GM12891 (cell line): ENCODE measurements at regions not wholly inside any gene's neighbourhood (a gene's known extent, or its start where the extent isn't known, plus 50 kb on each side); places are given as distances from the start of the nearest gene placed in this dataset.
A peak's percentile ranks its signal among the peaks of the same experiment; 100 is the strongest.

Source experiments
- DNase-seq: peaks from one replicate; pipeline ENCODE4 v3.0.0; 2011; ENCODE audit warnings: low spot score; ENCODE audit not compliant: insufficient read length
- FAIRE-seq: peaks from 2 replicates; lab custom pipeline; 2011; peaks lifted over from hg19 to GRCh38; lab: Jason Lieb, UNC
- PAX5 ChIP-seq: IDR thresholded peaks from 2 replicates; pipeline ENCODE4 v1.6.1; 2011; ENCODE audit warnings: low read length, moderate library complexity, mild to moderate bottlenecking; ENCODE audit not compliant: insufficient read depth, severe bottlenecking
- POLR2A ChIP-seq: IDR thresholded peaks from 2 replicates; pipeline ENCODE4 v1.6.1; 2011; ENCODE audit warnings: low read depth, low read length, control low read depth
- POLR2AphosphoS5 ChIP-seq: IDR thresholded peaks from 2 replicates; pipeline ENCODE4 v1.6.1; 2011; ENCODE audit warnings: low read depth, low read length, control low read depth
- POU2F2 ChIP-seq: IDR thresholded peaks from 2 replicates; pipeline ENCODE4 v1.6.1; 2011; ENCODE audit warnings: low read depth, mild to moderate bottlenecking, control low read depth, low read length, moderate library complexity
- SPI1 ChIP-seq: IDR thresholded peaks from 2 replicates; pipeline ENCODE4 v1.6.1; 2011; ENCODE audit warnings: low read depth, low read length, control low read depth
- TAF1 ChIP-seq: IDR thresholded peaks from 2 replicates; pipeline ENCODE4 v1.6.1; 2011; ENCODE audit warnings: low read depth, low read length, control low read depth

GRCh38 chr6:94300424-94301144, 881.2 kb upstream of the EPHA7 start:
- DNase-seq (no peak), FAIRE-seq (no peak)
- TF ChIP-seq POU2F2 (no peak), SPI1 (no peak), TAF1 (no peak), POLR2AphosphoS5 (no peak), PAX5 (no peak), POLR2A (no peak)

GRCh38 chr6:94289131-94289530, 869.8 kb upstream of the EPHA7 start:
- no peak for DNase-seq
- TF ChIP-seq POU2F2 (no peak), PAX5 (no peak), SPI1 (no peak), POLR2AphosphoS5 (no peak), POLR2A (no peak), TAF1 (no peak)
- no peak for FAIRE-seq

DNA sequence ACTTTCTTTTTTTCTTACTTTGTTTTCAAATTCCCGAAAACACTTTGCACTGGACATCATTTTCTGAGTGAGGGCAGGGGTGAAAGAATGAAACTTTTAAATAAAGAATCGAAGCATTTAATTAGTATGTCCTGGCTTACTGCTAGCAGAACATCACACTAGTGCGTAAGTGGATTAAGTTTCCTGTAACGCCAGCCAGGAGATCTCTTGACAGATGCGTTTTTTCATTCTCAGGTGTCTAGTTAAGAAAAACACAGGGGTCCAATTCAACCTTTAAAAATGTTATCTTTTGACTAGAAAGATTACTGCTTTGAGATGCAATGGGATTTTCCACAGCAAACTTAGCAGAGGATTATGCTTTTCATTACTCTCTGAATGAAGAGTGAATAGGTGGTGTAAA, 858.8 kb upstream of the EPHA7 start:
- DNase-seq (no peak), FAIRE-seq (no peak)
- TF ChIP-seq POLR2AphosphoS5 = no peak
- no peak for TF ChIP-seq POU2F2
- no peak for TF ChIP-seq PAX5
- no peak for TF ChIP-seq TAF1
- no peak for TF ChIP-seq POLR2A
- no peak for TF ChIP-seq SPI1

GRCh38 chr6:94272327-94272726, 853.0 kb upstream of the EPHA7 start:
- DNase-seq (no peak), FAIRE-seq (no peak)
- no peak for TF ChIP-seq PAX5
- TF ChIP-seq POU2F2 = no peak
- TF ChIP-seq SPI1 = no peak
- TF ChIP-seq POLR2AphosphoS5 = no peak

- FAIRE-seq (no peak), DNase-seq (no peak)
- TF ChIP-seq POLR2AphosphoS5 (no peak), TAF1 (no peak), POLR2A (no peak), SPI1 (no peak), PAX5 (no peak), POU2F2 (no peak)
Observed at GRCh38 chr6:94270091-94270948, 851.0 kb upstream of the EPHA7 start.

- no peak for FAIRE-seq
- no peak for DNase-seq
- no peak for TF ChIP-seq TAF1
- no peak for TF ChIP-seq POU2F2
- no peak for TF ChIP-seq POLR2AphosphoS5
- TF ChIP-seq SPI1 = no peak
- TF ChIP-seq PAX5 = no peak
- TF ChIP-seq POLR2A = no peak
Observed at GRCh38 chr6:94269256-94269655, 849.9 kb upstream of the EPHA7 start.

- no peak for FAIRE-seq
- DNase-seq = no peak
- TF ChIP-seq POU2F2 (no peak), POLR2AphosphoS5 (no peak), PAX5 (no peak), TAF1 (no peak), SPI1 (no peak), POLR2A (no peak)
Observed at GRCh38 chr6:94260765-94261164, 841.4 kb upstream of the EPHA7 start.

- no peak for FAIRE-seq
- TF ChIP-seq PAX5 = no peak
- no peak for DNase-seq
Observed at GRCh38 chr6:94254689-94255088, 835.3 kb upstream of the EPHA7 start.

- DNase-seq (no peak), FAIRE-seq (no peak)
- TF ChIP-seq SPI1 (peak; percentile 62), POLR2AphosphoS5 (no peak)
Observed at GRCh38 chr6:94251878-94252277, 832.5 kb upstream of the EPHA7 start.
